ENCODE measurements at regions not wholly inside any gene's neighbourhood (a gene's known extent, or its start where the extent isn't known, plus 50 kb on each side); places are given as distances from the start of the nearest gene placed in this dataset.
"Not testable (repeated sequence)": the region's sequence is repeated elsewhere in the genome, so short reads cannot be mapped to it uniquely, and the experiment has no call there.

DNA sequence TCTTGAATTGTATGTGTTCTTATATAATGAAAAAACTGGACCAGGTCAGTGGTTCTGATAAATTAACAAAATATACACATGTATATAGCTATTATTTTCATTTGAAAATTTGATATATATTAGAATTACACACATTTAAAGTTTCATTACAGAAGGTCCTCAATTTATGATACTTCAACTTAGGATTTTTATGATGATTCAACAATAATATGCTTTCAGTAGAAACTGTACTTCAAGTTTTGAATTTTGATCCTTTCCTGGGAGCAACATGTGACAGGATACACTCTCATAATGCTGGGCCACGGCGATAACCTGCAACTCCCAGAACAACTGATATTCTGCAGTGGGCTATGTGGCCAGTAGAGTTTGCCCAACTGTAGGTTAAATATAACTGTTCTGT is 344.7 kb downstream of the TAF11L14 start:
- DNase-seq (ENCODE audit: low read depth): no peak

DNA sequence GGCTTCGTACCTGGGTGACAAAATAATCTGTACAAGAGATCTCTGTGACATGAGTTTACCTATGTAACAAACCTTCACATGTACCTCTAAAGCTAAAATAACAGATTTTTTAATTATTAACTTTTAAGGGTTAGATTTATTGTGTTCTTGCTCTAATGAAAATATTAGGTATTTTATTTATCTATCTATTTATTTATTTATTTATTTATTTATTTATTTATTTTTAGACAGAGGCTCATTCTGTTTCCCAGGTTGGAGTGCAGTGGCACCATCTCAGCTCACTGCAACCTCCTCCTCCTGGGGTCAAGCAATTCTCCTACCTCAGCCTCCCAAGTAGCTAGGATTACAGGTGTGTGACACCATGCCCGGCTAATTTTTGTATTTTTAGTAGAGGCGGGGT is 348.4 kb downstream of the TAF11L14 start:
- not testable (repeated sequence) for DNase-seq (ENCODE audit: low read depth)

DNA sequence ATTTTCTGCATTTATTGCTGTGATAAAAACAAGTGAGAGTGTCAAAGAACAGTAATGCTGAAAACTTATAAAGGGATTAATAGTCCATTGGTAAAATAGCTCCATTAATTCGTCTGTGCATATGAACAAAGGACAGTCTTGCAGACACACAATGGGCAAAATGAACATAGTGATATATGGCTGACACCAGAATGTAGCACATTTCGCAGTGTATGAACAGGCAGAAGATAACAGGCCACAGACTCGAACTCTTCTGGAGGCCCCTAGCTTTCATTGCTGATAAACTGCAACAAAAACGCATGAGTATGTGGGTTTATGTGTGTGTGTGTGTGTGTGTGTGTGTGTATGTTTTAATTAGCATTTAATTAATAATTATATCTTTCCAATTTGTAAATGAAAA is 354.8 kb downstream of the TAF11L14 start:
- no peak for DNase-seq (ENCODE audit: low read depth)

DNA sequence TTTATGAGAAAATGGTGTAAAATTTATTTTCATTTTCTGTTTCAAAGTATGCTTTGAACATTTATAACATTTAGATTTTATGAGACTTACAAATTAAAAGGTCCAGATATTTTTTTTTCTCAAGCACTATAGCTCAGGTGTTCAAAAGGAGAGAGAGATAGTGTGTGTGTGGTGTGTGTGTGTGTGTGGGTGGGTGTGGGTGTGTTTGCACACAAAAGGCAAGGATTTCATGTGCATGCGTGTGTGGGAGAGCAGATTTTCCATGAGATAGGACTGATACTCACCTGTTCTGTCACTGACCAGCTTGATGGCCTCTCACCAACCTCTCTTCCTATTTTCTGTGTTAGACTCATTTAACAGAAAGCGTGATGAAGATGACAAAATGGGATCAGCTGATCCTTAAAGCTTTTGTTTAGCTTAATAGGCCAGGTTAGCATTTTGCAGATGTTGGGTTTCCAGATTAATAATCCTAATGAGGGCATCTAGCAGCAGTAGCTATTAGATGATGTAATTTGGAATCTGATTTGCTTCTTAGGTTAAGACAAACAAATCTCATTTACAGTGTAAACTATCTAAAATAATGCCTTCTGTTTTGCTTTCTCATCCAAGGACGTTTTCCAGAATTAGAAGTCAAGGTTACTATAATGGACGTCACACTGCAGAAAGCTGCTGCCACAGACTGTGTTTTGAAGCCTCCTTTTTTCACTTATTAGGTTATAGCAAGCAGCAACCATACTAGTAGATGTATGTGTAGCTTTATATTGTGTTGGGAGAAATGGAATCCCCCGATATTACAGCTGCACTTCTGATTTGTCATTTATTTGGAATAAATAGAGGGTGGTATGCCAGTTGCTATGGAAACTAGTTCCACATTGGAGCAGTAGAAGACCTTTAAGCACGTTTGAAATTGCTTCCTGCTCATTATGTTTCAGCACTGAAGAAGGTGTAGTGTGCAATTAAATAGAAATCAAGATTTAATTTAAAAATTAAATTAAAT is 355.6 kb downstream of the TAF11L14 start:
- DNase-seq (ENCODE audit: low read depth): no peak

DNA sequence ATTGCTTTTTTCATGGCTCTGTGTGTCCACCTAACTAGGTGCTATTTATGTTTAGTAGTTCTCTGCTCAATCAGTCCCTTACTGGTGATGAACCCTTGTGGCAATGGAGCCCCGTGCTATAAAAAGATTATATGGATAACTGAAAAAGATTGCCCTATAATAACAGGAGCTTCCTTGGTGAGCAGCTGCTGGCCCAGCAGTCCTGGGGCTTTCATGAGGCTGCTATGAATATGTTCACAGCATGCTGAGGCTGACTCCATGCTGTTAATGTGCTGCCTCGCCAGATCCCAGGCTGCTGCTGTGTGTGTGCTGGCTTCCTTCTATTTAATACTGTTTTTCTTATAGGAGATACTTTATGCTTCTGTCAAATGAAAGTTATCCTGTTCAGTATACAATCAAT is 357.5 kb downstream of the TAF11L14 start:
- DNase-seq (ENCODE audit: low read depth): no peak

DNA sequence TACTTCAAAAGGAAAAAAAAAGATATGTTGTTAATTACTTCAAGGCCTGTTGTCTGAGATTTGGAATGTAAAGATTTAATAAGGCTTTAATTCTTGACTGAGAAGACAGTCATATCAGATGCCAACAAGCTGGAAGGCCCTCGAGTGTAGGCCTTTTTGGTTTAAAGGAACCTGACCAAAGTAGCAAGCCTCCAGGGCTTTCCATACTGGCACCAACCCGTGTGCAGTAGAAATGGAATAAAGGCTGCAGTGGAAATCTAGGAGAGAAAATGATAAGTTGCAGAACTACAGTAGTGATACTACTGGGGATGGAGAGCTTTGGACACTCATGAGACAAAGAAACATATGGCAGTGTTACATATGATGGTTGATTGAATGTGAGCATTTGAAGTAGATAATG is 358.0 kb downstream of the TAF11L14 start:
- no peak for DNase-seq (ENCODE audit: low read depth)

DNA sequence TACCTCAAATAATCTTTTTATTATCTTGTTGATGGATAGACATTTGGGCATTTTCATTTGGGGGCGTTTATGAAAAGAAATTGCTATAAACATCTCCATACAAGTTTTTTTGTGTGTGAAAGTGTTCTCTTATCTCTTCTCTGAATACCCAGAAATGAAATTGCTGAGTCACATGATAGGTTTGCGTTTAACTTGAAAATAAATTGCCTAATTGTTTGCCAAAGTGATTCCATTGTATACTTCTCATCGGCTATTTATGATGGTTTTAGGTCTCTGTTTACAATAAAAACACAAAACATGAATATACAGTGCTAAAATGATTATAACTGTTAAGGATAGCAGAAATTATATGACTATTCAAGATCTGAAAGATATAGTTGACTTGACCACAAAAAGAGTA is 361.7 kb downstream of the TAF11L14 start:
- no peak for DNase-seq (ENCODE audit: low read depth)

DNA sequence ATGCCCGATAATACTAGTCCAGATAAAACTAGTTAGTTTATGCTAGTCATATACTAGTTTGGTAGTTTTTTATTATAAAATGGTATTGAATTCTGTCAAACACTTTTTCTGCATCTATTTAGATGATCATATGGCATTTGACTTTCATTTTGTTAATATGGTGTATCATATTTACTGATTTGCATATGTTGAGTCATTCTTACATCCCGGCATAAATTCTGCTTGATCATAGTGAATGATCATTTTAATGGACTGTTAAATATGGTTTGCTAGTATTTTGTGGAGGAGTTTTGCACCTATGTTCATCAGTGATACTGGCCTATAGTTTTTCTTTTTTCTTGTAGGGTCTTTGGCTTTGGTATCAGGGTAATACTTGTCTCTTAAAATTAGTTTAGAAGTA is 365.6 kb downstream of the TAF11L14 start:
- no peak for DNase-seq (ENCODE audit: low read depth)

DNA sequence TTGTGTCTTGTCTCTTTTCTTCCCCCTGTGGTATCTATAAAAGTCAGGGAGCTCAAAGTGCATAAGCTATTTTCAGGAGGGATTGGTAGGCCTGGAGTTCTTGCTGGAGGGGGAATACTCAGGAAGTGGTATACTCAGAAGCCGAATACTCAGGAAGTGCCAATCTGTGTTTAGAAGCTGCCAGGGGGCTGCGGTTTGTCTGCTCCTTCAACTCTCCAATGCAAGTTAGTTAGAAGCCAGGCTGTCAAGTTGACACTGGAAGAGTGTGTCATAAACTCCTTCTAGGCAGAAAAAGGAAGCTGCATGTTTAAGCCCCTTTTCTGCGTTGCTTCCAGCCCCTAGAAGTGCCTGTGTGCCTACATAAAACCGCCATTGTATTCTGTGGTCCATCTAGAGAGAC is 366.5 kb downstream of the TAF11L14 start:
- DNase-seq (ENCODE audit: low read depth): no peak

DNA sequence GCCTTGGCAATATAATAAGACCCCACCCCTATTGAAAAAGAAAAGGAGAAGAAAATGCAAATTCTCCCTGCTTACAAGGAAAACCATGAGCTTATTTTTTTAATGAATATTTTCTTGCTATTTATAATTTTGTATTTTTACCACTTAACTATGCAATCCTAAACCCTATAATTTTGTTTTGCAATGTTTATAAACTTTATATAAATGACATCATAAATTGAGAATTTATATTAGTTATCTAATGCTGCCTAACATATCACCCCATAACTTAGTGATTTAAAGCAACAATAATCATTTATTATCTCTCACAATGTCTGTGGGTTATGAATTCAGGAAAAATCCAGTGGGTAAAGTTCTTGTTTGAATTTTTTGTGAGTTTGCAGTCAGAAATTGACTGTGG is 369.1 kb downstream of the TAF11L14 start:
- DNase-seq (ENCODE audit: low read depth): no peak

DNA sequence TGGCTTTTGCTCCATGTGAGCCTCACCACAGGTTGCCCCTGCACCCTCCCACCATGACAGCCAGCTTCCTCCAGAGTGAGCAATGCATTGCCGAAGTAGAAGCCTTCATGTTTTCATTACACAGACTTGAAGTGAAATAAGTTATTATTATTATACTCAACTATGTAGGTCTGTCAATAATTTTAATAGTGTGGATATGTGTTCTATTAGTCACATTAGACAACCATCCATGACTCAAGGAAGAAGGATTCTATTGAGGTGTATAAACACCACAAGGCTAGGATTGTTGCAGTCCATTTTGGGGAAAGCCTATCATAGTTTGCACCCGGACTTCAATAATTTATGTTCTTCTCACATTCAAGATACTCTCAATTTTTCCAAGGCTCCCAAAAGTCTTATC is 369.5 kb downstream of the TAF11L14 start:
- no peak for DNase-seq (ENCODE audit: low read depth)

DNA sequence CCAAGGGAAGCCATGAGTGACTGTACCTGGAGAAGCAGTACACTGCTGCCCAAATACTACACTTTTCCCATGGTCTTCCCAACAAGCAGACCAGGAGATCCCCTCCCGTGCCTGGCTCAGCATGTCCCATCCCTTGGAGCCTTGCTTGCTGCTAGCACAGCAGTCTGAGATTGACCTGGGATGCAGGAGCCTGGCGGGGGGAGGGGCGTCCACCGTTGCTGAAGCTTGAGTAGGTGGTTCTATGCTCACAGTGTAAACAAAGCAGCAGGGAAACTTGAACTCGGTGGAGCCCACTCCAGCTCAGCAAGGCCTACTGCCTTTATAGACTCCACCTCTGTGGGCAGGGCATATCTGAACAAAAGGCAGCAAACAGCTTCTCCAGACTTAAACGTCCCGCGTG is 372.0 kb downstream of the TAF11L14 start:
- DNase-seq (ENCODE audit: low read depth): not testable (repeated sequence)

DNA sequence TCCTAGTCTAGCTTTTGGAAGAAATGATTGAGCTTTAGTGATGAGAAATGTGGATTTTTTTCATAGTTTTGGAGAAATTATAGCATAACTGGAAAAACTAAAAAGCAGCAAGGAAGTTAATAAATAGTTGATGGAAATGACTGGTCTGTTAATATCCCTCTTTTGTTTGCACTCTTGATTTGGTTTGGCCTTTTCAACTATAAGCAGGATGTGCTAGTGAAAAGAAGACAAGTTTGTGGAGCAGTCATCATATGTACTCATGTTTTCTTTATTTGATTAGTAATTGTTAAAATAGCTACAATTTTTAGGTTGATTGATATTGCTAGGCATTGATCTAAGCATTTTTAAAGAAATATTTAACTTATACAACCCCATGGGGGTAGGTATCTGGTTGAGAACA is 374.7 kb downstream of the TAF11L14 start:
- DNase-seq (ENCODE audit: low read depth): no peak

DNA sequence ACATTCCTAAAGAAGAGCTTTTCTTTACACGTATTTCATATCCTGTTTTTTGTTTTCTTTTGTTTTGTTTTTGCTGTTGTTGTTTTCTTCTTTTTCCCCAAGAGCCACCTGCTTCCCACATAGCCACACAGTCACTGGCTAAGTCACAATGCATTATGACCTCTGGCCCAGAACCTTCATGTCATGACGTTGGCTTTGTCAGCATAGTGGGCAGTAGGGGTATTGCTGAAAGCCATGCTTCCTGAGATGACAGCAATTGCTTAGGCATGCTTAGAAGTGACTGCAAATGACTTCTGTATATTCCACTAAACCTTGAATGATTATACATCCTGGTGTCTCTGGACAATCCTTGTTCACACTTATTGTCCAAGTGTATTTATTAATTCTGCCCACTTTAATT is 375.8 kb downstream of the TAF11L14 start:
- DNase-seq (ENCODE audit: low read depth): no peak

DNA sequence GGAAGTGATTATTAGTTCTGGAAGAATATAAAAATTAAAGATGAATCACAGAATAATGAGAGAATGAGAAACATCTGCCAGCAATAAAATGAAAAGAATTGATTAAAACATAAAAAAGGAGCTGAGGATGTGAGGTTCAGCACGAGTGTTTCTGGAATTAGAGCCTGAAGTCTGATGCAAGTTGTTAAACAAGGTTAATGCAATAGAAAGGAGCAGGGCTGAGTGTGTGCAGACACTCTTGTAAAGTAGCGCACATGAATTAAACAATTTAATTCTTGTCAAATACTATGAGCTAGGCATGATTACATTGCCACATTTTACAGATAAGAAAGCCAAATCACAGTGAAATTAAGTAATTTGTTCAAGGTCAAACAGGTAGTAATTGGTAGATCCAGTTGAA is 384.2 kb downstream of the TAF11L14 start:
- DNase-seq (ENCODE audit: low read depth): no peak

DNA sequence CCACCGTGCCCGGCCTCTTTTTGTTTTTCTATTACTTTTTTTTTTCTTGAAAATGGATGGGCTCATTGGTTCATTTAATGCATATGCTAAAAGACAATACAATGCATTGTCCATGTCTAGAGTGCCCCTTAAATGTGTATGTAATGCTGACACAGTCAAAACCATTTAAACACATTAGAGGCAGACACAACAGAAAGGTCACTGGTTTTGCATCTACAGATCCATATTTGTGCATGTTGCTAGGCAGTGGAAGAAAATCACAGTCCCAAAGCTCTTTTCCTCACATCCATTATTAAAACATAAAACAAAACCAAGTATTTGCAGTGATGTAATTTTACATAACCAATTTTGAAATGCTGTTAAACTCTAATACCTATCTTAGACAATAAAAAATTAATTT is 389.0 kb downstream of the TAF11L14 start:
- no peak for DNase-seq (ENCODE audit: low read depth)

DNA sequence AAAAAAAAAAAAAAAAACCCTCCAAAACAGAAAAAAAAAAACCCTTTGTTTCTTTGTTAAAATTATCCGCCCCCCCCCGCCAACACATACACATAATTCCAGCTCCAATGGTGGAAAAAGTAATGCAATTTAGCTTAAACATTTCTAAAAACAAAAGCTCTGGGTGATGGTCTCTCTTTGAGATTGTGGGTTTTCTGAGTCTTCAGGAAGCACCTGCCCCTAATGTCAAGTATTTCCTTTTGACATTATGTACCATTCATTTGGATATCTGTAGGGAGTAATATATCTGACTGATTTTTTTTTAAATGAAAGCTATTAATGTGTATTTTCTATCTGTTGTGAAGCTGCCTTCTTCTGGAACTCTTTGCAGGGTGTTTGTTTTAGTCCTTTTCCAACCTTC is 389.7 kb downstream of the TAF11L14 start:
- no peak for DNase-seq (ENCODE audit: low read depth)

DNA sequence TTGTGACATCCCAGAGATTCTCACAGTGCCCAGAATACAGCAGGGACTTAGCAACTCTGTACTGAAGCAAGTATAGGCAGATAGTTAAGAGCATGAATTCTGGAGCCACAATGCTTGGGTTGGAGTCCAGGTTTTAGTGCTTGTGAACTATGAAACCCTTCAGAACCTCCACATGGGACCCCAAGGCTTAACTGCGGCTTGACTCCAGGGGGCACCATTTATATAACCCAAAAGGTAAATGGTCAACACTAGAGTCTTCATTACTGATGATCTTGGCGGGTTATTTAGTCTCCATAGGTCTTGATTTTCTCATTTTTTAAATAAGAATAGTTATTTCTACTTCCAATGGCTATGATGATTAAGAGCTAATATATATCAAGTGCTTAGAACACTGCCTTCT is 390.3 kb downstream of the TAF11L14 start:
- no peak for DNase-seq (ENCODE audit: low read depth)

DNA sequence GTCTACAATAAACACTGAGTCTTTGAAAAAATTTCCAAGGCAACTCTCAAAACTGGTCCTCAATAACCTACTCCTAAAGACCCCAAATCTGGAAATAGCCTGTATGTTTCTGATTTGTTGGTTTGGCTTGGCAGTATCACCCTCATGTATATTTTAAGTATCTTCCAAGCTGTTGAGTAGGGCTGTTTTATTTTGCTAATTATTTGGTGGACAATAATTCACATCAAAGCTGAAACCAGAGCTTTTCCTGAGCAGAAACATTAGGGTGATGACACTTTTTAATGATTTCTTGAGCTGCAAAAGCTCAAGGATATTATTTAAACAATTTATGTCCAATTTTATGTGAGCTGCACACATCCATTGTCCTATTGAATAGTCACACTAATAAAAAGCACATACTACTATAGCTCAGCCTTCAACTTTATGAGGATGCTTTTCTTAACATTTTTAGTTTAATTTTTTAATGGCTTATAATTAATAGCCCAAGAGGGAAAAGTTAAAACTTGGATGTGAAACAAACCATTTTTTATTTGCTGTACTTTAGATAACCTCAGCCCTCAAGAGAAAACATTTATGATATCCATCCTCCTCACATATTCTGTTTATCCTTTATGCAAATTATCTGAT is 393.1 kb downstream of the TAF11L14 start:
- no peak for DNase-seq (ENCODE audit: low read depth)

DNA sequence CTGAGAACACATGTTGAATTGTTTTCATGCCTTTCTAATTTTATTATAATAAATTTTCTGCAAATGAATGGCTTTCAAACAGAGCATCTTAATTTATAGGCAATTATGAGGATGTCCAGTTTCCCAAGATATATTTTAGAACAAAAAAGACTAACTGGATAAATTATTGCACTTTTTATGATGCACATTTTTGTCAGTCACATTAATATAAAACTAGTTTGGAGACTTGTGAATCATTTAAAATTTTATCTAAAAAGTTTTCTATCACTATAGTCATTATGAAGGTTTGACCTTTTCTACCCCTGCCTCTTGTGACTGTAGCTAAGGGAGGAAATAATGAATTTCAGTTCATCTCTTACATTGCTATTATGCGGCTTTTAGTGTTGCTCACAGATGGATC is 393.8 kb downstream of the TAF11L14 start:
- no peak for DNase-seq (ENCODE audit: low read depth)

DNA sequence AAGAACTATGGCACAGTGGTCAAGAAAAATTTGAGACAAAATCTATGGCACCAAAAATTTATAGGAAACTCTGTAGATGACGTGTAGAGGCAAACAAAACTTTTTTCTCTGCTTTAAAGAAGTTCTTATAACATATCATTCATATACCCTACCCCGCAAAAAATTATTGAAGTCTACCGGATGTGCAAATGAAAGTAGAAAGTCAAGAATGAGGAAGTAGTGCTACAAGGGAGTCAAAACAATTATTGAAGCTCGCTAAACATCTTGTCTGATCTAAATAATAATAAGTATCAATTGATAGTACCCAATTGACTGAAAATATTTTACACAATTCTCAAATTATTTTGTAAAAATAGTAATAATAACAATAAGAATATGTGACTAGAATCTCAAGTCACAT is 398.5 kb downstream of the TAF11L14 start:
- DNase-seq (ENCODE audit: low read depth): no peak

DNA sequence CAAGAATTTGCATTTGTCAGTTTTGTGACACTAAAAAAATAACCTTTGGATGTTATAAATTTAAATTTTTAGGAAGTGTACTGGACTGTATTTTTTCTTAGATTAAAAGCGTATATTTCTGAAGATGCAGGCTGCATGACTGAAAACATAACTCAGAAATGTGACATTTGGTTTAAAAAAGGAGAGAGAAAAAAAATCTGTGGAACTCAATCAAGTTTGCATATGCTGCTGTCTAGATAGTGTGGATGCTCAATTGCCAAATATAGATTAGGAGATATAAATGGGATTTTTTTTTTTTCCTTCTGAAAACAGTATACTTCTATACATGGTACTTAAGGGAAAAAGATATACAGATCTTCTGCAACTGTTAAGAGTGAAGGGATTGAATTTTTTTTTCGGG is 402.3 kb downstream of the TAF11L14 start:
- DNase-seq (ENCODE audit: low read depth): no peak

DNA sequence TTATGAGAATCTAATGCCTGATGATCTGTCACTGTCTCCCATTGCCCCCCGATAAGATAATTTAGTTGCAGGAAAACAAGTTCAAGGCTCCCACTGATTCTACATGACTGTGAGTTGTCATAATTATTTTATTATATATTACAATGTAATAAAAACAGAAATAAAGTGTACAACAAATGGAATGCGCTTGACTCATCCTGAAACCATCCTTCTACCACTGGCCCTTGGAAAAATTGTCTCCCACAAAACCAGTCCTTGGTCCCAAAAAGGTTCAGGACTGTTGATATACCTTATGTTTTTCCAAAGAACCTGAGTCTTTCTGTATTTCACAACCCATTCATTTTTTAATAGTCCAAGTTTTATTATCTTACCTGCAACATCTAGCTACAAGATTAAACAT is 403.5 kb downstream of the TAF11L14 start:
- no peak for DNase-seq (ENCODE audit: low read depth)

DNA sequence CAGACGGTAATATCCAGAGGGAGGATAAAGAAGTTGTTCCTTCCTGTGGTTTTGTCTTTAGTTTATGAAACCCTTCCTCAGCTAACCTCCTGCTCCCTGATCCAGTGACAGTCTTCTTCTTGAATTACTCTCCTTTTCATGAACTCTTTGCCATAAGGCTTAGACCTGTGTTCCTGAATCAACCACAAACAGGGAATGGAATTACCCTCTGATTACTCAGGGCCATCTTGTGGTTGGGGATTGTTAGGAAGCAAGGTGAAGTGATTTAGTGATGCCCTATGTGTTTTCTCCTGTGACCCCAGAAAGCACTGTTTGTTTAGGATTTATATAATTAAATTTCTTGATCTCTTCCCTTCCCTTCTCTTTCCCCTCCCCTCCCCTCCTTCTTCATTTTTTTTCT is 409.1 kb downstream of the TAF11L14 start:
- DNase-seq (ENCODE audit: low read depth): no peak

All from stimulated activated CD4-positive, alpha-beta T cell treated with anti-CD3 and anti-CD28 coated beads, Interleukin-2, amount 100 ng/mL, for 4 hours (primary cell).